Mesenchymal stem cell (in vitro differentiated cells and primary cell): ENCODE measurements at regions not wholly inside any gene's neighbourhood (a gene's known extent, or its start where the extent isn't known, plus 50 kb on each side); places are given as distances from the start of the nearest gene placed in this dataset.
"Not testable (repeated sequence)": the region's sequence is repeated elsewhere in the genome, so short reads cannot be mapped to it uniquely, and the experiment has no call there.

Source experiments
- DNase-seq: peaks from one replicate; pipeline ENCODE4 v3.0.0-alpha.2; 2013
- H2AFZ ChIP-seq: one replicate; pipeline ENCODE4 v1.6.1; 2013; ENCODE audit warnings: low read depth, mild to moderate bottlenecking, control low read depth, inconsistent platforms, low read length, moderate library complexity
- H2AK5ac ChIP-seq: 2 replicates; pipeline ENCODE4 v1.6.1; 2013; ENCODE audit warnings: low read length, moderate library complexity, mild to moderate bottlenecking, inconsistent platforms; ENCODE audit not compliant: severe bottlenecking
- H2BK120ac ChIP-seq: one replicate; pipeline ENCODE4 v1.6.1; 2013; ENCODE audit warnings: low read depth, mild to moderate bottlenecking, inconsistent platforms, low read length, moderate library complexity
- H2BK12ac ChIP-seq, 2 experiments: one replicate each; pipeline ENCODE4 v1.6.1; 2013; ENCODE audit warnings: inconsistent platforms in 2 of 2, low read length in 2 of 2, mild to moderate bottlenecking in 2 of 2, moderate library complexity in 2 of 2, control low read depth in 1 of 2
- H2BK15ac ChIP-seq: one replicate; pipeline ENCODE4 v1.6.1; 2013; ENCODE audit warnings: mild to moderate bottlenecking, low read depth, inconsistent platforms; ENCODE audit not compliant: poor library complexity, severe bottlenecking
- H2BK5ac ChIP-seq: 2 replicates; pipeline ENCODE4 v1.6.1; 2013; ENCODE audit warnings: low read depth, mild to moderate bottlenecking, low read length, control low read depth, inconsistent platforms; ENCODE audit not compliant: poor library complexity, severe bottlenecking
- H3K14ac ChIP-seq, 2 experiments: one replicate each; pipeline ENCODE4 v1.6.1; 2013; ENCODE audit warnings: inconsistent platforms in 2 of 2, low read length in 2 of 2, control low read depth in 1 of 2, mild to moderate bottlenecking in 1 of 2, moderate library complexity in 1 of 2
- H3K18ac ChIP-seq, 2 experiments: one replicate each; pipeline ENCODE4 v1.6.1; 2013; ENCODE audit warnings: inconsistent platforms in 2 of 2, low read length in 2 of 2, control low read depth in 1 of 2, low read depth in 1 of 2, mild to moderate bottlenecking in 1 of 2
- H3K23ac ChIP-seq, 2 experiments: one replicate each; pipeline ENCODE4 v1.6.1; 2013; ENCODE audit warnings: inconsistent platforms in 2 of 2, low read length in 2 of 2, mild to moderate bottlenecking in 2 of 2, moderate library complexity in 2 of 2, control low read depth in 1 of 2
- H3K27ac ChIP-seq: 2 replicates; pipeline ENCODE4 v1.5.1; 2013; ENCODE audit warnings: mild to moderate bottlenecking, moderate library complexity, low read length, control low read depth, inconsistent platforms; ENCODE audit not compliant: poor library complexity, severe bottlenecking
- H3K27me3 ChIP-seq, 2 experiments: 2 replicates each; pipeline versions ENCODE4 v1.6.1 to v1.7.0; 2013; ENCODE audit warnings: low read length in 2 of 2, mild to moderate bottlenecking in 2 of 2, moderate library complexity in 2 of 2, control low read depth in 1 of 2, inconsistent platforms in 1 of 2; ENCODE audit not compliant: control insufficient read depth in 1 of 2, insufficient read depth in 1 of 2
- H3K36me3 ChIP-seq, 2 experiments: 2 replicates each; pipeline versions ENCODE4 v1.6.1 to v1.7.0; 2013; ENCODE audit warnings: low read length in 2 of 2, control low read depth in 1 of 2, inconsistent platforms in 1 of 2, low read depth in 1 of 2, mild to moderate bottlenecking in 1 of 2; ENCODE audit not compliant: insufficient read depth in 2 of 2, control insufficient read depth in 1 of 2
- H3K4ac ChIP-seq, 2 experiments: one replicate each; pipeline ENCODE4 v1.6.1; 2013; ENCODE audit warnings: inconsistent platforms in 2 of 2, low read length in 2 of 2, mild to moderate bottlenecking in 2 of 2, moderate library complexity in 2 of 2, control low read depth in 1 of 2, low read depth in 1 of 2
- H3K4me1 ChIP-seq: 2 replicates; pipeline ENCODE4 v1.6.1; 2013; ENCODE audit warnings: low read depth, low read length, control low read depth; ENCODE audit not compliant: control insufficient read depth, insufficient read depth
- H3K4me2 ChIP-seq: 2 replicates; pipeline ENCODE4 v1.6.1; 2013; ENCODE audit warnings: low read length, mild to moderate bottlenecking, inconsistent platforms; ENCODE audit not compliant: poor library complexity, severe bottlenecking
- H3K4me3 ChIP-seq, 2 experiments: 2 replicates each; pipeline versions ENCODE4 v1.5.1 to v1.7.0; 2013; ENCODE audit warnings: low read length in 2 of 2, mild to moderate bottlenecking in 2 of 2, control low read depth in 1 of 2, low read depth in 1 of 2; ENCODE audit not compliant: insufficient read depth in 1 of 2
- H3K79me1 ChIP-seq: replicated peaks from 2 replicates; pipeline ENCODE4 v1.6.1; 2013; ENCODE audit warnings: mild to moderate bottlenecking, control low read depth, low read length, inconsistent platforms; ENCODE audit not compliant: poor library complexity, severe bottlenecking
- H3K9ac ChIP-seq: 2 replicates; pipeline ENCODE4 v1.7.0; 2013; ENCODE audit warnings: mild to moderate bottlenecking, low read length, moderate library complexity
- H3K9me3 ChIP-seq: 2 replicates; pipeline ENCODE4 v1.7.0; 2013; ENCODE audit warnings: mild to moderate bottlenecking, low read length; ENCODE audit not compliant: control insufficient read depth
- H4K8ac ChIP-seq: one replicate; pipeline ENCODE4 v1.6.1; 2013; ENCODE audit warnings: inconsistent platforms, mild to moderate bottlenecking, low read length, moderate library complexity
- H4K91ac ChIP-seq: one replicate; pipeline ENCODE4 v1.6.1; 2013; ENCODE audit warnings: mild to moderate bottlenecking, low read length, inconsistent platforms
- WGBS: methylation state at CpG from one replicate; pipeline ENCODE4 v1.1.7; 2013; ENCODE audit warnings: mixed read lengths; 5-methylcytosine and 5-hydroxymethylcytosine counted together

GRCh38 chr10:105733924-105734323 is 1092.8 kb downstream of the SORCS3 start:
- H4K8ac ChIP-seq = no peak overlapping the region
- no peak overlapping the region for H4K91ac ChIP-seq
- H3K27ac ChIP-seq = no peak overlapping the region
- no peak overlapping the region for H3K18ac ChIP-seq
- no peak overlapping the region for H3K9ac ChIP-seq
- no peaks in the 10 kb centered on the region for H3K36me3 ChIP-seq
- H3K4me2 ChIP-seq = no peak overlapping the region
- H3K9me3 ChIP-seq = peaks cover 5% of the 10 kb centered on the region
- no peak overlapping the region for H3K23ac ChIP-seq
- no peaks in the 10 kb centered on the region for H3K79me1 ChIP-seq
- no peak overlapping the region for H2AFZ ChIP-seq
- no peak overlapping the region for H3K14ac ChIP-seq
- no peak overlapping the region for H3K4ac ChIP-seq
- no peak overlapping the region for H2BK5ac ChIP-seq
- no peak overlapping the region for H3K4me3 ChIP-seq
- no peaks in the 10 kb centered on the region for H3K27me3 ChIP-seq
- H3K4me1 ChIP-seq = no peaks in the 10 kb centered on the region
- no peak overlapping the region for H2BK12ac ChIP-seq
- H2BK120ac ChIP-seq = no peak overlapping the region
- no peak overlapping the region for H2AK5ac ChIP-seq
- DNase-seq = no peak
- H2BK15ac ChIP-seq = no peak overlapping the region

GRCh38 chr10:105729428-105729827 is 1088.3 kb downstream of the SORCS3 start:
- H3K4me1 ChIP-seq = no peaks in the 10 kb centered on the region
- H3K27ac ChIP-seq = no peak overlapping the region
- H3K23ac ChIP-seq = no peak overlapping the region
- H4K8ac ChIP-seq = no peak overlapping the region
- no peaks in the 10 kb centered on the region for H3K79me1 ChIP-seq
- no peak overlapping the region for H2BK5ac ChIP-seq
- H3K9ac ChIP-seq = no peak overlapping the region
- no peak for DNase-seq
- H3K4me3 ChIP-seq = no peak overlapping the region
- no peaks in the 10 kb centered on the region for H3K27me3 ChIP-seq
- no peaks in the 10 kb centered on the region for H3K36me3 ChIP-seq
- H3K4ac ChIP-seq = no peak overlapping the region
- no peak overlapping the region for H3K18ac ChIP-seq
- no peak overlapping the region for H2AK5ac ChIP-seq
- 15% methylated on average over 1 of the region's 1 CpG for WGBS
- peaks cover 5% of the 10 kb centered on the region for H3K9me3 ChIP-seq
- H2BK120ac ChIP-seq = no peak overlapping the region
- no peak overlapping the region for H2BK12ac ChIP-seq
- no peak overlapping the region for H3K14ac ChIP-seq
- H2AFZ ChIP-seq = no peak overlapping the region
- H2BK15ac ChIP-seq = no peak overlapping the region
- H3K4me2 ChIP-seq = no peak overlapping the region
- H4K91ac ChIP-seq = no peak overlapping the region

GRCh38 chr10:105727586-105727985 is 1086.5 kb downstream of the SORCS3 start:
- not testable (repeated sequence) for H3K23ac ChIP-seq, H2BK120ac ChIP-seq, H2BK12ac ChIP-seq, H3K9ac ChIP-seq, H3K4me2 ChIP-seq, H4K8ac ChIP-seq, H4K91ac ChIP-seq, H3K4ac ChIP-seq, H3K4me3 ChIP-seq, H3K9me3 ChIP-seq, H3K79me1 ChIP-seq, H2BK5ac ChIP-seq, H3K27ac ChIP-seq, H3K14ac ChIP-seq, DNase-seq, H2BK15ac ChIP-seq, H2AFZ ChIP-seq, H3K18ac ChIP-seq, H3K36me3 ChIP-seq, H3K4me1 ChIP-seq, H3K27me3 ChIP-seq, H2AK5ac ChIP-seq
- WGBS = 36% methylated on average over 2 of the region's 2 CpGs

GRCh38 chr10:105727131-105727530 is 1086.0 kb downstream of the SORCS3 start:
- Histone ChIP-seq H2BK15ac (no peak overlapping the region), H3K4me3 (no peak overlapping the region), H3K23ac (no peak overlapping the region), H4K8ac (no peak overlapping the region), H2AK5ac (no peak overlapping the region), H3K9me3 (peaks cover 2% of the 10 kb centered on the region), H3K4me2 (no peak overlapping the region), H3K27ac (no peak overlapping the region), H3K36me3 (no peaks in the 10 kb centered on the region), H2BK5ac (no peak overlapping the region), H4K91ac (no peak overlapping the region), H3K4me1 (no peaks in the 10 kb centered on the region), H3K18ac (no peak overlapping the region), H3K79me1 (no peaks in the 10 kb centered on the region), H3K4ac (no peak overlapping the region), H3K9ac (no peak overlapping the region), H2BK120ac (no peak overlapping the region), H2BK12ac (no peak overlapping the region), H3K27me3 (no peaks in the 10 kb centered on the region), H2AFZ (no peak overlapping the region), H3K14ac (no peak overlapping the region)
- DNase-seq = no peak
- 15% methylated on average over 2 of the region's 2 CpGs for WGBS
